ENCODE measurements at regions not wholly inside any gene's neighbourhood (a gene's known extent, or its start where the extent isn't known, plus 50 kb on each side); places are given as distances from the start of the nearest gene placed in this dataset.

GRCh38 chr1:106278716-106279115 lies 777.8 kb upstream of the PRMT6 start:
- Histone ChIP-seq H2AFZ (no peak overlapping the region), H3K27ac (no peak overlapping the region)
- 53% methylated on average over 2 of the region's 2 CpGs for WGBS (ENCODE audit: low lambda C conversion rate, missing lambda C conversion rate)

GRCh38 chr1:106289265-106289928 lies 767.1 kb upstream of the PRMT6 start:
- Histone ChIP-seq H3K36me3 (replicated peaks; ENCODE audit: insufficient read depth, low read depth) (no peaks in the 10 kb centered on the region), H3K27me3 (no peaks in the 10 kb centered on the region), H3K79me2 (no peaks in the 10 kb centered on the region), H3K9me3 (ENCODE audit: low read depth) (no peaks in the 10 kb centered on the region), H3K27ac (no peak overlapping the region), H3K4me1 (ENCODE audit: insufficient read depth) (no peaks in the 10 kb centered on the region), H2AFZ (no peak overlapping the region), H3K4me2 (no peak overlapping the region), H3K9me2 (replicated peaks; ENCODE audit: insufficient read depth) (no peaks in the 10 kb centered on the region), H4K20me1 (ENCODE audit: insufficient read depth, poor library complexity, severe bottlenecking) (no peaks in the 10 kb centered on the region), H3K4me3 (no peak overlapping the region)
- DNase-seq (ENCODE audit: low spot score): no peak
- 88% methylated on average over 3 of the region's 3 CpGs for WGBS (ENCODE audit: low lambda C conversion rate, missing lambda C conversion rate)
- no peak for TF ChIP-seq CTCF (IDR thresholded peaks at IDR 0.05; ENCODE audit: poor library complexity)
- no peak for TF ChIP-seq EZH2phosphoT487 (IDR thresholded peaks at IDR 0.05; ENCODE audit: low read depth, severe bottlenecking, unreplicated experiment)
- no peak for TF ChIP-seq EZH2 (IDR thresholded peaks at IDR 0.05; ENCODE audit: borderline replicate concordance)

More at GRCh38 chr1:106278716-106279115, 777.8 kb upstream of the PRMT6 start:
- Histone ChIP-seq H3K9me2 (replicated peaks; ENCODE audit: insufficient read depth) (no peaks in the 10 kb centered on the region), H3K4me2 (no peak overlapping the region), H3K4me3 (no peak overlapping the region), H3K4me1 (ENCODE audit: insufficient read depth) (no peaks in the 10 kb centered on the region), H4K20me1 (ENCODE audit: insufficient read depth, poor library complexity, severe bottlenecking) (no peaks in the 10 kb centered on the region), H3K27me3 (no peaks in the 10 kb centered on the region), H3K79me2 (no peaks in the 10 kb centered on the region), H3K36me3 (replicated peaks; ENCODE audit: insufficient read depth, low read depth) (no peaks in the 10 kb centered on the region), H3K9me3 (ENCODE audit: low read depth) (no peaks in the 10 kb centered on the region)
- no peak for DNase-seq (ENCODE audit: low spot score)
- no peak for TF ChIP-seq CTCF (IDR thresholded peaks at IDR 0.05; ENCODE audit: poor library complexity)
- TF ChIP-seq EZH2phosphoT487 (IDR thresholded peaks at IDR 0.05; ENCODE audit: low read depth, severe bottlenecking, unreplicated experiment): no peak
- no peak for TF ChIP-seq EZH2 (IDR thresholded peaks at IDR 0.05; ENCODE audit: borderline replicate concordance)

- Histone ChIP-seq H3K9me2 (replicated peaks; ENCODE audit: insufficient read depth) (no peaks in the 10 kb centered on the region), H4K20me1 (ENCODE audit: insufficient read depth, poor library complexity, severe bottlenecking) (no peaks in the 10 kb centered on the region), H3K4me2 (no peak overlapping the region), H3K4me1 (ENCODE audit: insufficient read depth) (no peaks in the 10 kb centered on the region), H3K79me2 (no peaks in the 10 kb centered on the region), H3K9me3 (ENCODE audit: low read depth) (no peaks in the 10 kb centered on the region), H2AFZ (no peak overlapping the region), H3K36me3 (replicated peaks; ENCODE audit: insufficient read depth, low read depth) (no peaks in the 10 kb centered on the region), H3K27me3 (no peaks in the 10 kb centered on the region), H3K4me3 (no peak overlapping the region), H3K27ac (no peak overlapping the region)
- TF ChIP-seq EZH2phosphoT487 (IDR thresholded peaks at IDR 0.05; ENCODE audit: low read depth, severe bottlenecking, unreplicated experiment) (no peak), CTCF (IDR thresholded peaks at IDR 0.05; ENCODE audit: poor library complexity) (no peak), EZH2 (IDR thresholded peaks at IDR 0.05; ENCODE audit: borderline replicate concordance) (no peak)
- WGBS (ENCODE audit: low lambda C conversion rate, missing lambda C conversion rate): 73% methylated on average over 13 of the region's 13 CpGs
- no peak for DNase-seq (ENCODE audit: low spot score)
Observed at GRCh38 chr1:106290805-106291501, 765.5 kb upstream of the PRMT6 start.
